ENCODE measurements at regions not wholly inside any gene's neighbourhood (a gene's known extent, or its start where the extent isn't known, plus 50 kb on each side); places are given as distances from the start of the nearest gene placed in this dataset.

- TF ChIP-seq EP300 (IDR thresholded peaks at IDR 0.05), result no peak
- TF ChIP-seq, protein P1, sequence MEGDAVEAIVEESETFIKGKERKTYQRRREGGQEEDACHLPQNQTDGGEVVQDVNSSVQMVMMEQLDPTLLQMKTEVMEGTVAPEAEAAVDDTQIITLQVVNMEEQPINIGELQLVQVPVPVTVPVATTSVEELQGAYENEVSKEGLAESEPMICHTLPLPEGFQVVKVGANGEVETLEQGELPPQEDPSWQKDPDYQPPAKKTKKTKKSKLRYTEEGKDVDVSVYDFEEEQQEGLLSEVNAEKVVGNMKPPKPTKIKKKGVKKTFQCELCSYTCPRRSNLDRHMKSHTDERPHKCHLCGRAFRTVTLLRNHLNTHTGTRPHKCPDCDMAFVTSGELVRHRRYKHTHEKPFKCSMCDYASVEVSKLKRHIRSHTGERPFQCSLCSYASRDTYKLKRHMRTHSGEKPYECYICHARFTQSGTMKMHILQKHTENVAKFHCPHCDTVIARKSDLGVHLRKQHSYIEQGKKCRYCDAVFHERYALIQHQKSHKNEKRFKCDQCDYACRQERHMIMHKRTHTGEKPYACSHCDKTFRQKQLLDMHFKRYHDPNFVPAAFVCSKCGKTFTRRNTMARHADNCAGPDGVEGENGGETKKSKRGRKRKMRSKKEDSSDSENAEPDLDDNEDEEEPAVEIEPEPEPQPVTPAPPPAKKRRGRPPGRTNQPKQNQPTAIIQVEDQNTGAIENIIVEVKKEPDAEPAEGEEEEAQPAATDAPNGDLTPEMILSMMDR (IDR thresholded peaks at IDR 0.05), result no peak
Measured at GRCh38 chr4:156312261-156312847, 358.7 kb upstream of the CTSO start.

All from sigmoid colon (tissue), 4 donors.